ENCODE measurements at regions not wholly inside any gene's neighbourhood (a gene's known extent, or its start where the extent isn't known, plus 50 kb on each side); places are given as distances from the start of the nearest gene placed in this dataset.
"Not testable (repeated sequence)": the region's sequence is repeated elsewhere in the genome, so short reads cannot be mapped to it uniquely, and the experiment has no call there.

DNA sequence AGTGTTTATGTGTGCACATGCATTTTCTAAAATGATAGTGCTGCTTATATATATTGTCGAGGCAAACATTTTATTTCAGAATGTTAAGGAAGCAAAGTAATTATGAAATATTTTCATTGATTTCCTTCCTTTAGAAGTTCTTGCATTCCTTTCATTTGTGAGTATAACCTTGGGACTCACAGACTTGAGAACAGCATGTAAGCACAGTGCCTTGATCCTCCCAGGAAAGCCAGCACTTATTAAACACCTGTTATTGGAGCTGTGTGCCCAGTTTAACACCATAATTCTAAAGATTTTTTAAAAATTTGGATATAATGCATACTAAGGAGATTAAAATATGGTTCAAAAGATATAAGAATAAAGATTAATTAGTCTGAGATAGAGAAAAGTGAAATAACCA, 554.4 kb upstream of the FAM98A start:
- in situ Hi-C loops (cut with HindIII; ENCODE audit: low pct_ligation_motif_present, low sequenced_read_pairs), result no loop called here
- Histone ChIP-seq H3K27ac (no peak overlapping the region), H3K4me3 (ENCODE audit: low read depth, low read length) (no peak overlapping the region), H3K36me3 (replicated peaks) (no peaks in the 10 kb centered on the region), H3K27me3 (replicated peaks) (no peaks in the 10 kb centered on the region)
- DNase-seq, result no peak
- TF ChIP-seq, protein P1, sequence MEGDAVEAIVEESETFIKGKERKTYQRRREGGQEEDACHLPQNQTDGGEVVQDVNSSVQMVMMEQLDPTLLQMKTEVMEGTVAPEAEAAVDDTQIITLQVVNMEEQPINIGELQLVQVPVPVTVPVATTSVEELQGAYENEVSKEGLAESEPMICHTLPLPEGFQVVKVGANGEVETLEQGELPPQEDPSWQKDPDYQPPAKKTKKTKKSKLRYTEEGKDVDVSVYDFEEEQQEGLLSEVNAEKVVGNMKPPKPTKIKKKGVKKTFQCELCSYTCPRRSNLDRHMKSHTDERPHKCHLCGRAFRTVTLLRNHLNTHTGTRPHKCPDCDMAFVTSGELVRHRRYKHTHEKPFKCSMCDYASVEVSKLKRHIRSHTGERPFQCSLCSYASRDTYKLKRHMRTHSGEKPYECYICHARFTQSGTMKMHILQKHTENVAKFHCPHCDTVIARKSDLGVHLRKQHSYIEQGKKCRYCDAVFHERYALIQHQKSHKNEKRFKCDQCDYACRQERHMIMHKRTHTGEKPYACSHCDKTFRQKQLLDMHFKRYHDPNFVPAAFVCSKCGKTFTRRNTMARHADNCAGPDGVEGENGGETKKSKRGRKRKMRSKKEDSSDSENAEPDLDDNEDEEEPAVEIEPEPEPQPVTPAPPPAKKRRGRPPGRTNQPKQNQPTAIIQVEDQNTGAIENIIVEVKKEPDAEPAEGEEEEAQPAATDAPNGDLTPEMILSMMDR (IDR thresholded peaks at IDR 0.05; ENCODE audit: low read depth, low read length, missing control alignments), result no peak

DNA sequence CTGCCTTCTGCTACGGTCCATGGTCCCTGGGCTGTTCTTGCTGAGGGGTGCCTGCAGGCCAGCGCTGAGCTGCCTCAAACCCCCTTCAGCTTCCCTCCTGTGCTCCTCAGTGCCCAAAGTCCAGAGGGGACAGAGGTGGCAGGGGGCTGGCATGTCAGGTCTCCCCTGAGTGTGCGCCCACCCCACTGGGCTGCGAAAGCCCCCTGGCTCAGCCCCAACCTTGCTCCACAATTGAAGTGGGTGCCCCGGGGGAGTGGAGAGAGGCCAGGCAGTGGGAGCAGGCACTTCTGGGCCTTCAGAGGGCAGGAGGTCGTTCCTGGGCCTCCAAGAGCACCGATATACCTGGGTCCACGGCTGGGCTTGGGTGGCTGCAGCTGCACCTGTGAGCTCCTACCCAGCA, 548.7 kb upstream of the FAM98A start:
- in situ Hi-C loops (cut with HindIII; ENCODE audit: low pct_ligation_motif_present, low sequenced_read_pairs), result no loop called here
- H3K27ac ChIP-seq, result no peak overlapping the region
- DNase-seq, result no peak

DNA sequence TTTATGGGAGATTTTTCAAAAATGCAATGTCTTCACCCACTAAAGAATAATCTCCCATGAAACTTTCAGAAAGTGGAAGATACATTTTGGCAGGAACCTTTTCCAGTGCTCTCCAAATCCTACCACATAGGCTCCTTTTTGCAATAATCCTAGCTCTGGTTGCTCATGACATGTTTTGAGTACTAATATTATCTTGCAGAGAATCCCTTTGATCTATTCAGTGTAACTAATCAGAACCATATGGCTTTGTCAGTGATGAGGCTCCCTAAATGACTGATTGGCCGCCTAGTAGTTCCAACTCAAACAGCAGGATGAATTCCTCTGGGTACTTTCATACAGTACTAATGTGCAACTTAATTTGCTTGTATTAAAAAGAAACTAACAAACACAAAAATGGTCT, 544.0 kb upstream of the FAM98A start:
- H3K36me3 ChIP-seq (replicated peaks), result no peaks in the 10 kb centered on the region
- no peak for DNase-seq
- H3K27ac ChIP-seq, result no peak overlapping the region
- no peaks in the 10 kb centered on the region for H3K27me3 ChIP-seq (replicated peaks)
- TF ChIP-seq, protein P1 (IDR thresholded peaks at IDR 0.05; ENCODE audit: low read depth, low read length, missing control alignments), result no peak
- in situ Hi-C loops (cut with HindIII; ENCODE audit: low pct_ligation_motif_present, low sequenced_read_pairs), result no loop called here
- H3K4me3 ChIP-seq (ENCODE audit: low read depth, low read length), result no peak overlapping the region

More for the DNA sequence above, 548.7 kb upstream of the FAM98A start:
- H3K36me3 ChIP-seq (replicated peaks), result no peaks in the 10 kb centered on the region
- H3K27me3 ChIP-seq (replicated peaks), result no peaks in the 10 kb centered on the region
- no peak overlapping the region for H3K4me3 ChIP-seq (ENCODE audit: low read depth, low read length)
- TF ChIP-seq, protein P1 (IDR thresholded peaks at IDR 0.05; ENCODE audit: low read depth, low read length, missing control alignments), result no peak

GRCh38 chr2:34142531-34143008, 543.5 kb upstream of the FAM98A start:
- DNase-seq; H3K27ac ChIP-seq; H3K36me3 ChIP-seq (replicated peaks); H3K27me3 ChIP-seq (replicated peaks); H3K4me3 ChIP-seq (ENCODE audit: low read depth, low read length); in situ Hi-C loops (cut with HindIII; ENCODE audit: low pct_ligation_motif_present, low sequenced_read_pairs): not testable (repeated sequence)

DNA sequence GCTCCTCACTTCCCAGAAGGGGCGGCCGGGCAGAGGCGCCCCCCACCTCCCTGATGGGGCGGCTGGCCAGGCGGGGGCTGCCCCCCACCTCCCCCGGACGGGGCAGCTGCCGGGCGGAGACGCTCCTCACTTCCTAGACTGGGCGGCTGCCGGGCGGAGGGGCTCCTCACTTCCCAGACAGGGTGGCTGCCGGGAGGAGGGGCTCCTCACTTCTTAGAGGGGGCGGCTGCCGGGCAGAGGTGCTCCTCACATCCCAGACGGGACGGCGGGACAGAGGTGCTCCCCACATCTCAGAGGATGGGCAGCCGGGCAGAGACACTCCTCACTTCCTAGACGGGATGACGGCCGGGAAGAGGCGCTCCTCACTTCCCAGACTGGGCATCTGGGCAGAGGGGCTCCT, 534.0 kb upstream of the FAM98A start:
- H3K36me3 ChIP-seq (replicated peaks); H3K27me3 ChIP-seq (replicated peaks); H3K4me3 ChIP-seq (ENCODE audit: low read depth, low read length); H3K27ac ChIP-seq; DNase-seq; in situ Hi-C loops (cut with HindIII; ENCODE audit: low pct_ligation_motif_present, low sequenced_read_pairs): not testable (repeated sequence)

DNA sequence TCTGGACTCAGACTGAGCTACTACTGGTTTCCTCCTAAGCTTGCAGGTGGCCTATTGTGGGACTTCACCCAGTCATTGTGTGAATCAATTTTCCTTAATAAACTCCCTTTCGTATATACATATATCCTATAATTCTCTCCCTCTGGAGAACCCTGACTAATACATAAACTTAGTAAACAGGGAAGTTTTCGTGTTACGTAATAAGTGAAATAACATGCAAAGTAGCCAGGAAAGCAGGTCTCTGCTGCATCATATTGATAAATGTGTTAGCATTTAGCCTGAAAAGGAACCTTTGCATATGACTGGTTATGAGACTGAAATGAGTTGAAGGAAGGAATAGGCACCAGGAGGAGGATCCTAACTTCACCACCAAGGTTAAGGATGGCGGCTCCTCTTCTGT, 527.2 kb upstream of the FAM98A start:
- in situ Hi-C loops (cut with HindIII; ENCODE audit: low pct_ligation_motif_present, low sequenced_read_pairs), result no loop called here
- no peak overlapping the region for H3K27ac ChIP-seq
- H3K4me3 ChIP-seq (ENCODE audit: low read depth, low read length), result no peak overlapping the region
- TF ChIP-seq, protein P1 (IDR thresholded peaks at IDR 0.05; ENCODE audit: low read depth, low read length, missing control alignments), result no peak
- DNase-seq, result no peak
- no peaks in the 10 kb centered on the region for H3K27me3 ChIP-seq (replicated peaks)
- H3K36me3 ChIP-seq (replicated peaks), result no peaks in the 10 kb centered on the region

GRCh38 chr2:34123996-34124785, 525.1 kb upstream of the FAM98A start:
- H3K27ac ChIP-seq, result no peak overlapping the region
- in situ Hi-C loops (cut with HindIII; ENCODE audit: low pct_ligation_motif_present, low sequenced_read_pairs), result no loop called here
- TF ChIP-seq, protein P1 (IDR thresholded peaks at IDR 0.05; ENCODE audit: low read depth, low read length, missing control alignments), result no peak
- no peaks in the 10 kb centered on the region for H3K27me3 ChIP-seq (replicated peaks)
- H3K36me3 ChIP-seq (replicated peaks), result no peaks in the 10 kb centered on the region
- H3K4me3 ChIP-seq (ENCODE audit: low read depth, low read length), result no peak overlapping the region
- DNase-seq, result no peak

Measured in brain microvascular endothelial cell (primary cell).